NCI-H1417 treated with DMSO at 0.1 percent for 48 hours (cell line): ENCODE measurements at regions not wholly inside any gene's neighbourhood (a gene's known extent, or its start where the extent isn't known, plus 50 kb on each side); places are given as distances from the start of the nearest gene placed in this dataset.

Experiments
- DNase-seq: peaks from one replicate; lab custom pipeline; 2025; lab: John Stamatoyannopoulos, UW

DNA sequence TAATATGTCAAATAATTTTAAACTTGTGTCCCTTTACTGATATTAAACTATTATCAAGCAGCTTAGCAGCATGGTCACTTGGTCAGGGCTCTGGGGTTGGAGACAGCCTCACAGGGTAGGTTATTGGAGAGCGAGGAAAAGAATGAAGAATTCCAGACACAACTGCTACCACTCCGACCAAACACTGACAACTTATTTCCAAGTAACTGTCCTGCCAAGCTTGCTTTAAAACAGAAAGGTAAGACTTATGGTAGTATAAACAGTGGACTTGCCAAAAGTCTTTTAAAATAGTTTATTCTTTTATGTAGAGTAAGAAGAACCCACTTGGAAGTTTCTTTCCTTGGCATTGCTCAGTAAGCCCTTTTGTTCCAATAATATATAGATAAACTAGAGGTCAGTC lies 364.1 kb downstream of the DEPDC1B start:
- no peak for DNase-seq

DNA sequence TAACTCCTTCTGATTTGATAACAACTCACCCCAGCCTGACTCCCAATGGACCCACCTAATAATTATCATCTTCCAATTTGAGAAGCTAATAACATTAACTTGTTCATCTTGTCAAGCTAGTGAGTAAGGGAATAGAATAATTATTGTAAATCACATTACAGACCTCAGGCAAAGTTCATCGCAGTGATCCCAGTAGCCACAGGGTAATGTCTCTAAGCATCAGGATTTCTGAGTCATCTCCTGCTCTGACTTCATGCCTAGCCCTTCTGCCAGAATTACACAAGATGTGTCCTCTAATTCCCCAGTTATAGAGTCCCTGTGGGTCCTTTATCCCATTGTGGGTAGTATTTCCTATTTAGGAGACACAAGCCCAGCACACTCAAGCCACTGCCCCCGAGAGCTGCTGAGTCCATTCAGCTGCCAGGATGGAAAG lies 365.7 kb downstream of the DEPDC1B start:
- no peak for DNase-seq

DNA sequence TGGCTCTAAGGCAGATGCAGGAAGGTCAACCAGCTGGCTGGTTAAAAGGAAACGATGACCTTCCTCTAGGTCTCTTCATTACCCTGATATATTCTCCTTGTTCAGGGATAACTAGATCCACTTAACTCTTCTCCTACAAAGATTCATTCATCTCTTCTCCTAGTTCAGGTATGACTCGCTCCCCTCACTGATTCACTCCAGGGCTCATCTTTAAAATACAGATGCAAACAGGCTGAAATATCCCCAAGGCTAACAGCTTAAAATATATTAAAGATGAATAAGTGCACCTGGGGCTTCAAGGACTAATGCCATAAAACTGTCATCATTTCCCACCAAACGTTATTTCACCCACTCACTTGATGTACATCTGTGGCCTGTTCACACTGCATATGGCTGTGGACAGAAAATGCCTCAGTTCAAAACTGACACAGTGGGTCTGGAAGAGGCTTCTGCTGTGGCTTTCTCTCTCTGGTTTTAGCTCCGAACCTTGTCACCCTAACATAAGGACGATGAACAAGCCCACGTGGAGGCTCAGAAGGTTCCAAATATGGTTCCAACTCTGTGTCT lies 366.9 kb downstream of the DEPDC1B start:
- DNase-seq, result no peak

DNA sequence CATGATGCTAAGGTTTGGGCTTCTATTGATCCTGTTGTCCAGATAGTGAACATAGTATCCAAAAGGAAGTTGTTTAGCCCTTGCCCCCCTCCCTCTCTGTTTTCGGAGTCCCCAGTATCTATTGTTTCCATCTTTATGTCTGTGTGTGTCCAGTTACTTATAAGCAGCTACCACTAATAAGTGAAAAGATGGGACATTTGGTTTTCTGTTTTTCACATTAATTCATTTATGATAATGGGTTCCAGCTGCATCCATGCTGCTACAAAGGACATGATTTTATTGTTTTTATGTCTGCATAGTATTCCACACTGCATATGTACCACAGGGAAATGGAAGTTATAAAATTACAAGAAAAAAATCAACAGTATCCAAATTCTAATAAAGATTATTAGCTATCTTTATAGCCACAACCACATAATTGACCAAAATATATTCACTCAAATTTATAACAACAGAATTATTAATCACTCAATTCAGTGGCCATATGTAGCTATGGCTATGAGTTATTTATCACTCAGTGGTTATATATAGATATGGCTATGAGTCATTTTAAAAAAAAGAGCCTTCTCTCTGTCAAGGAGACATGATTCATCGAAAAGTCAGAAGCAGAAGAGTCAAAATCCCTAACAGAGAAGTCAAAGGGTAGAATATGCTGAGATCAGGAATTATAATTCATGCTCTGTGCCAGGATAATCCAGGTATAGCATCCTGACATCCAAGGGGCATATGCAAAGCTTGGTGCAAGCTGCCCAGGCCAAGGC lies 367.5 kb downstream of the DEPDC1B start:
- no peak for DNase-seq

DNA sequence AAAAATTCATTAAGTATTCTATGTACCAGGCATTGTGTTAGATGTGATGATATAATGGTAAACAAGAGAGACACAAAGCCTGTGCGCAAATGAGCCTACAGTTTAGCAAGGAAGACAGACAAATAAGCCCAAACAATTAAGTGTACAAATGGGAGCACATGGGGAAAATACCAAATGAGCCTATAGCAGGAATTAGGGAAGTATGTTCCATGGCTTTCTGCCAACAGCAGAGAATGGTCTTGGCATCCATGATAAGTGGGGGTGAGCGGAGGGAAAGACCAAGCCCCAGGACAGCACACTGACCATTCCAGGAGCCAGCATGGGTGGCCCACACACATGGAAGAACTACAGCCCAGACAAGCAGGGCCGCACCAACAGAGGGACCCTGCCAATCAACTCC lies 369.7 kb downstream of the DEPDC1B start:
- DNase-seq, result no peak

DNA sequence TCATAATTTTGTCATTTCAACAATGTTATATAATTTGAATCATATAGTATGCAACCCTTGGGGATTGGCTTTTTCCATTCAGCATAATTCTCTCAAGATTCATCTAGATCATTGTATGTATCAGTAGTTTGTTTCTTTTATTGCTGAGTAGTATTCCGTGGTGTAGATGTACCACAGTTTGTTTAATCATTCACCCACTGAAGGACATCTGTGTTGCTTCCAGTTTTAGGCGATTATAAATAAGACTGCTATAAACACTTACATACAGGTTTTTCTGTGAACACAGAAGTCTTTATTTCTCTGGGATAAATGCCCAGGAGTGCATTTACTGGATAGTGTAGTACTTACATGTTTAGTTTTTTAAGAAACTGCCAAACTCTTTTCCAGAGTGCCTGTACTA lies 374.1 kb downstream of the DEPDC1B start:
- DNase-seq, result no peak

DNA sequence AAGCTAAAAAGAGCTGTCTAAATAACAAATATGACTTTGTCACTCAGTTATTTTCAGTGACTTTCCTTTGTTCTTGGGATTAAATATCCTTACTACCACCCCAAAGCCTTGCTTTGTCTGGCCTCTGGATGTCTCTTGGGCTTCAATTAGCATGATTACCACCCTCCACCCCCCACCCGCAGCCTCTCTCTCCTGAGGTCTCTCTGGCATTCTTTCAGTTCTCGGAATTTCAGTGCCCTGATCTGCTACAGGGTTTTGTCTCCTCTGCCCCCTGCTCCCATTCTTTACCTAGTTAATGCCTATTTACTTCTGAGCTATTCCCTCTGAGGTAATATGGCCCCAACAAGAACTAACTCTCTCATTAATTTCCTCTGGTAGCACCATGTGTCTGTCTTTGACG lies 376.4 kb downstream of the DEPDC1B start:
- DNase-seq, result no peak

DNA sequence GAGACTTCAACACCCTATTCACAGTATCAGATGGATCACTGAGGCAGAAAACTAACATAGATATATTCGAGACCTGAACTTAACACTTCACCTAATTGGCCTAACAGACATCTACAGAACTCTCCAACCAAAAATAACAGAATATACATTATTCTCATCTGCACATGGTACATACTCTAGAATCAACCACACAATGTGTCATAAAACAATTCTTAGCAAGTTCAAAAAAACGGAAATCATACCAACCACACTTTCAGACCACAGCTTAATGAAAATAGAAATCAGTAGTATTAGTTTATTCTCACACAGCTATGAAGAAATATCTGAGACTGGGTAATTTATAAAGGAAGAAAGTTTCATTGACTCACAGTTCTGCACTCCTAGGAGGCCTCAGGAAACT lies 387.9 kb downstream of the DEPDC1B start:
- no peak for DNase-seq

DNA sequence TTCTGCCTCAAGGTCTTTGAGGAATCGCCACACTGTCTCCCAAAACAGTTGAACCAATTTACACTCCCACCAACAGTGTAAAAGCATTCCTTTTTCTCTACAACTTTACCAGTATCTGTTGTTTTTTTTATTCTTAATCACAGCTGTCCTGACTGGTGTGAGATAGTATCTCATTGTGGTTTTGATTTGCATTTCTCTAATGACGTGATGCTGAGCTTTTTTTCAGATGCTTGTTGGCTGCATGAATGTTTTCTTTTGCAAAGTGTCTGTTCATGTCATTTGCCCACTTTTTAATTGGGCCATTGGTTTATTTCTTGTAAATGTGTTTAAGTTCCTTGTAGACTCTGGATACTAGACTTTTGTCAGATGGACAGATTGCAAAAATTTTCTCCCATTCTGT lies 400.0 kb downstream of the DEPDC1B start:
- no peak for DNase-seq

DNA sequence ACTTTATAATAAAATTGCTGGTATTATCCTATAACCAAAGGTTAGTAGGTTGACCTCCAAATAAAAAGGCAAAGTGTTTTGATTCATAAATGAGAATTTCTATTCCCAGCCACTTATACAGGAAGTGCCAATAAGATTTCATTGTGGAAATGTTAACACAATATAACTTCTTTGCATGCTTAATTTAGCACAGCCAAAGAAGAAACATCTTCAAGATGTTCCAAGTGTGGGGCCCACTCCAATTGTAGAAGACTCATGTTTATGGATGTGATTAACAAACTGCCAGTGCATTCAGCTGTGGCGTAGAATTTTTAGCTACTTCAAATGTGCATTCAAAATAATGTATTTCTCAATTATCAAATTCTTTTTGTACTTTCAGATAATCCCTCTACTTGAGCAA lies 402.3 kb downstream of the DEPDC1B start:
- no peak for DNase-seq

DNA sequence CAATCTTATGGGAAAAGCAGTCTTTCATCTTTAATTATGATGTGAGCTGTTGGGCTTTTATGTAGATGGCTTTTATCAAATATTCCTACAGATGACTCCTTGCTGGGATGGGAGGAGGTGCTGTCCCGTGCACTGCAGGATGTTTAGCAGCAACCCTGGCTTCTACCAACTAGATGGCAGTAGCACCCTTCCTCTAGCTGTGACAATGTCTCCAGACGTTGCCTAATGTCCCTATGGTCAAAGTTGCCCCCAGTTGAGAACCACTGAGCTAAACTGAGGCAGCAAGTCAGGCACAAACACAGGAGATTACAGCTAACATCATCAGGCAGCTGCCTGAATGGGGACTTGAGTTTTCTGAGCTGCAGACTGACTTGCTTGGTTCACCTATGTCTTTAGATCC lies 401.9 kb upstream of the PDE4D start:
- no peak for DNase-seq

DNA sequence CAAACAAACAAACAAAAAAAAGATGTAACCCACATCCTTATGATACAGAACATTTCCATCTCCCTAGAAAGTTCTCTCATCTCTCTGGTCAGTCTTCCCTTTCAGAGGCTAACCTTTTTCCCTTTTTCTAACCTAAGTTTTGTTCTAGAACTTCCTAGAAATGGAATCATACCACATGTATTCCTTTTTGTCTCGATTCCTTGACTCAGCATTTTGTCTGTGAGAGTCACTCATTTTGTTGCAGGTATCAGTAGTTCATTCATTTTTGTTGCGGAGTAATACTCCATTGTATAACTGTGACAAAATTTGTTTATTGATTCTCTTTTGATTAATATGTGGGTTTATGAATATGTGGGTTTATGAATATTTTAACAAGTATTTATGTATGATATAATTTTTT lies 400.0 kb upstream of the PDE4D start:
- no peak for DNase-seq

DNA sequence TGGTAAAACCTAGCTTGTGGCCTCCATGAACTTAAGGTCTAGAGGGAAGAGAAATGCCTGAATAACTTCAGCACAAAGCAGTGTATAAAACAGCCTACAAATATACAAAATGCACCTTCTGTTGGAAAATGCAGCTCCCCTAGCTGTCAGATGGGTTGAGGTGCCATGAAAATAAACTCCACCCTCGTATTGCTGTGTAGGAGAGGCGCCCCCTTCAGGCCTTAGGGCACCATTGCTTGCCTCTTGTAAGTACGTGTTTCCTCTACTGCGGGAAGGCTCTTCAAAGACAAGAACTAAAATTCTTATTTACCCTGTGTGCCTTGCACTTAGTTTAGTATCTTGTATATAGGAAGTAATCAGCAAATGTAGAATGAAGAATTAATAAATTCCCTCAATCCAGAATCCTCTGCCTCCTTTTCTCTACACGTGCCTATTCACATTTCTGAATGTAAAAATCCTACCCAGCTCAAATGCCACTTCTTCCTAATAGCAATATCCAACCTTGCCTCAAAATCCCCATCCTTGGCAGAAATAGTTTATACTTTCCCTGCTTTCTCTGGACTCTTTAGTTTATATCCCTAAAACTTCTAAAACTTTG lies 393.7 kb upstream of the PDE4D start:
- DNase-seq, result no peak

DNA sequence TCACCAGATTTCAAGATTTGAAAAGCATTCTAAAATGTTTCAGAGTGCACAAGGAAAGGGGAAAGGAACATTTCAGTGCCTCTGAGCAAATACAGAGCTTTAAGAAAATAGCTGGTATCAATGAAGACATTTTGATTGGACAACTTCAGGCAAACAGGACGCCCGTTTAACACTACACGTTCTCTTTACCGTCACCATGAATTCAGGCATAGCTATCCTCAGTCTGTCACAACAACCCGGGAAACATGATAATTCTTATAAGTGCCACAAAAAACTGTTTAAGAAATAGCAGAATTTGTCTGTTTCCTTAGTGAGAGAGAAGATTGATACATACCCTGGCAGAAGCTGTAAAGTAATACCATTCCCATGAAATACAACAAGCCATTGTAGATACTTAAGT lies 392.4 kb upstream of the PDE4D start:
- DNase-seq, result no peak

DNA sequence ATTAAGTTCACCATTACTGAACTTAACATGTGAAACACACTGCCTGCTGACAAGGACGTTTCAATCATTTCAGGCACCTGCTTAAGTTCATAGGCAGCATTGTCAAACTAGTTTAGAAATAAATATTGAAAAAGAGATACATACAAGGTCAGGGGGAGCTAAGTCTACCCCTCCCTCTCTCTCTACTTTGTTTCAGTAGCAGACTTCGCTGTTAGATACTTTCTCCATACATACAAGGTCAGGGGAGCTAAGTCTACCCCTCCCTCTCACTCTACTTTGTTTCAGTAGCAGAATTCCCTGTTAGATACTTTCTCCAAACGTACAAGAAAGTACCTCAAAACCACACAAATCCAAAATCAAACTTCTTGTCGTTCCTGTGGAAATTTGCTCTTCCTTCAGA lies 387.4 kb upstream of the PDE4D start:
- DNase-seq, result no peak

DNA sequence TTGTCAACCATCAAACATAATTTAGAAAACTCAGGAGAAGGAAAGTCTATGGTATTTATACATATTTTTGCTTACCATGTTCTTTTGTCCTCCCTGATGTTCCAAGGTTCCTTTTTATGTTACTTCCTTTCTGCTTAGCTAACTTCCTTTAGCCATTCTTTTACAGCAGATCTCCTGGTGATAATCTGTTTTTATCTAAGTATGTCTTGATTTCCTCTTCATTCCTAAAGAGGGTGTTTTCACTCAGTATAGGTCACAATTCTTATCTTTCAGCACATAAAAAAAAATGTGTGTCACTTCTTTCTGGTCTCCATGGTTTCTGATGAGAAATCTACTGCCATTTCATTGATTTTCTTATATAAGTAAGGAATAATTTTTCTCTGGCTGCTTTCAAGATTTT lies 384.4 kb upstream of the PDE4D start:
- no peak for DNase-seq

DNA sequence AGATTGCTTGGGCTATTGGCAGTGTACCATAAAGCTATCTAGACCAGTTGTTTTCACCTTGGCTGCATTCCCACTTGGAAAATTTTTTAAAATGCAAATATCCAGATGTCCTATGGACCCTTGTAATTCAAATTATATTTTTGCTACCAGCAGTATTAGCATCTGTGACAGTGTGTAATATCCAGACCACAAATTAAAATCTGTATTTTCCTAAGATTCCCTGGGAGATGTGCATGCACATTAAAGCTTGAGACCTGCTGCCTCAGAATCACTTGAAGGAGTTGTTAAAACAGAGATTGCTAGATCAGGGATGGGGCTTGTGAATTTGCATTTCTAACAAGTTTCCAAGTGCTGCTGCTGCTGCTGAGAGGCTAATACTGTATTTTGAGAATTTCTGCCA lies 381.2 kb upstream of the PDE4D start:
- DNase-seq, result no peak

DNA sequence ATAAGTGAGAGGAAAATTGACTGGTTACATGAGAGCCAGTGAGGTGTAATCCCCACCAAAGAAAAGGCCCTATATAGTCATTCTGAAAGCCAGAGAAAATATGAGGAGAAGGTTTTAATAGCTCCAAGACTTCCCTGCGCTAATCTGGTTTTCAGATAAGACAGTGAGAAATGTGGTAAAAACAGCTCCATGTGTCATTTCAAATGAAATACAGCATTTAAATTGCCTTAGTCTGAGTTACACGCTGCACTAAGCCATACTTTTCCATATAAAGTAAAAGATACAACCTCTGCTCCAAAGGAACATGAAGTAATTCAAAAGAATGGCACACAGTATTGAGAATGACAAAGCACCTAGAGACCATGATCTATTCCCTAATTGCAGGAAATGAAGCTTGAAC lies 378.0 kb upstream of the PDE4D start:
- DNase-seq, result no peak

DNA sequence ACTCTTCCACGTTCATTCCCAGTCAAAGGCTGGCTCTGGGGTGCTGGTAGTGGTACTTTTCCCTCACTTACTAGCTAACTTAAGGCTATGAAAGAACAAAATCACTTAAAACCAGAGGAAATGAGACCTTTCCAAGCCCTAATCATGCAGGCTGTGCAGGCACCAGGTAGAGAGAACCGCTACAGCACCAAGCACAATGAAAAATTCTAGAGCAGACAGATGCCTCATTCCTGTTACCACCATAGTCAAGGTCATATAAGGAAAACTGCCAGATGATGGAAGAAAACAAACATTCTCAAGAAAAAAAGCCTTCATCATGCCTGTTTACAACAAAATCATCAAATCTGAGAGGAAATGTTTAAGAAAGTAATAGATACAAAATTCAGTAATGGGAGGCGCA lies 374.4 kb upstream of the PDE4D start:
- no peak for DNase-seq

DNA sequence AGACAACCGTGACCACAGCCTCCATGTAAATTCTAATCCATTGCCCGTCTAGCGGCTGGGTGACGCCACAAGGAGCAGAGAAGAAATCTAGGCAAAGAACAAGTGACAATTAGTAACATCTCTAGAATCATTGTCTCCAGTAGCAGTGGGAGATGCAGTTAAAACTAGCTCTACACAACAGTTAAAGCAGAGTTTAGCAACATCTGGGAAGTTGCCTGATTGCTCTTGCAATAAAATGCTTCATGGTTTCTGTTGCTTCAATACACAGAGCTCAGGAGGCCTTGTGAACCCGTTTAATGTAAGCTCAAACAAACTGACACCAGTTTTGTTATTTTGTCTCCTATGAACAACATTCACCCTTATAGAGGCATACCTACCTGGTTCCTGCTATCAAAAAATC lies 369.8 kb upstream of the PDE4D start:
- no peak for DNase-seq

DNA sequence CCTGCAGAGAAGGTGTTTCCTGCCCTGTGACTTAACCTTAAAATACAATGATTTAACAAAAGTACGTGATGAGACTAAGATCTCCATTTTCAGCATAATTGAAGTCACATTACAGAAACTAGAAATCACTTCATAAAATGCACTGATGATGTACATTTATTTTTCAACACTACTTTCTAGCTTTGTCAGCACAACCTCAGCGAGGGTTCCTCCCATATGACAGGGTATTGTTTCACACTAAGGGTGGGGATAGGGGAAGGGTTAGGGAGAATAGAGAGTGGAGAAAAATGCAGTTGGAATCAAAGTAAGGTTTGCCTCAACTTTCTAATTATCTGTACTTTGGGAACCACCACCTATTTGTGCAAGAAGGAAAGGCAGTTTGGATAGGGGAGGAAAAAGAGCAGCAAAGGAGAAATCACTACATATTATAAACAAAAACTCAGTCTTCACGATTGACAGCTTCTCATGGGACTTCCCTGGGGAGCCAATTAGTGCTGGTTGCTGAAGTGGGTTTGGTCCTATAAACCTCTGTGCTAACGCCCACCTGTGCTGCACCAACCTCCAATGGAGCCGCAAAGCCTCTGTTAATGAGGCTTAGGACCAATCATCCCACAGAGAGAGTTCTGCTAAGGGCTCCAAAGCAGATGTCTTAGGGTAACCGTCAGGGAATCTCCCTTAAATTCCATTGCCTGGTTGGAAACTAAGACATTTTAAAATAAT lies 369.2 kb upstream of the PDE4D start:
- DNase-seq, result no peak

DNA sequence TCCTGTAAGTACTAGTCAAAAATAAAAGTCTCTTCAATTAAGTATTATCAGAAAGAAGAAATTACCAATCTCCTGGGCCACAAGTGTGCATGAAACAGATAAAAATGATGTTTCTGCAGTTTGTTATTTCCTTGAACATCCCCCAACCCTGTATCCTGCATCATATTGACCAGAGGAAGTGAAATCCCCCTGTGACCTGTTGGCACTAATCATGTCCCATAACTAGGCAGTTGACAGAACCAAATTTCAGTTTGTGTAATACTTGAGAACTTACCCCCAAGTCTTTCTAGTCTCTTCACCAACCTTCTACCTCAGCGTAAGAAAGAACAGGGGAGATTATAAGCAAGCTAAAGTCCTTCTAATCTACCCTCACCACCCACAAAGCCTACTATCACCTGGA lies 368.2 kb upstream of the PDE4D start:
- no peak for DNase-seq

DNA sequence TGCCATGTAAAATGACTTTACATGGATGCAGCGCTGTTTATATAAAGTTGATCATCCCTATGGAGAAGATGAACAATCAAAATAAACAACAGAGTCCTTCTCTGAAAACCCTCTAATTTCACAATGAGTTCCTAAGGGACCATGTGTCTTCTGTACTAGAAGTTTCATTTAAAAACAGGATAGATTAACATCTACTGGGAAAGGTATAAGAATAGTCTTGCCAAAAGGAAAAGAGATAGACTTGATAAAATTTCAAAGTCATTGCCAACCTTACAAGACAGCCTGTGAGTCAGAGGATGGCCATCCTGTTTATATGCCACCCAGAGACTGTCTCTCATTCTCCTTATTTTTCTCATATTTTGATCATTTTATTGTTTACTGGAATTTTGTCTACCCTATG lies 367.1 kb upstream of the PDE4D start:
- DNase-seq, result no peak
